ENCODE measurements at regions not wholly inside any gene's neighbourhood (a gene's known extent, or its start where the extent isn't known, plus 50 kb on each side); places are given as distances from the start of the nearest gene placed in this dataset.

DNA sequence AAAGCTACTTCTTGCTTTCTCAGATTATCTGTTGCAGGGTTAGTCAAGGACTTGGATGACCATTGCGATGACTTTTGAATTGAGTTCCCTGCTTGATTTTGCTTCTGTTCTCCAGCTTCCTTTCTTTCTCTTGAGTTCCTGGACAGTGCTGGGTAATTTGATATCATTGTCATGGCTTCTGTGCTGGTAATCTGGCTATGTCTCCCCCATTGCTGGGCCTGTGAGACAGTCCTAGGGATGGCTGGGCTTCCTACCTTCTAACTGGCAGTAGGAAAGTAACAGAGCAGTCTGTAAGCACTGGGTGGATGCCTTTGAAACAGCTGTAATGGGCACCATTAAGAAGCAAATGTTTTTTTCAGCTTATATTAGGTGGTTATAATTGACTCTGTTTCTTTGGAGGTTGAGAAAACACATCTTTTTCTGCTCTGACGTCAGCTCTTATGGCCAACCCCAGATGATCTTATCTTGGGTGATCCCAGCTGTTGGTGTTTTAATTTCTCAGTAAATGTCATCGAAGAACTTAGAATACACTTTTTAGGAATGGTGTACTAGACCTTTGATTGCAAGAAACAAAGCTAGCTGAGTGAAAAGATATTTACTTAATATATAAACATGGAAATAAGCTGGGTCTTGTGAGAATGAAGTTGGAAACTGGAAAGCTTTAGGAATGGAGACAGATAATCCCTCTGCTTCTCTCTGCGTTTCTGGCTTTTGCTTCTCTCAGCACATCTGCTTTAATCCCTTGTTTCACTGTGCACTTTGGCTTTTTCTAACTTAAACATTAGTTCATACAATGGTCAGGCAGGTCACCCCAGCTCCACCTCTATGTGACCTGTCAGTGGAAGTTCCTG, 195.0 kb upstream of the MAN1A1 start:
- H3K9me3 Mint-ChIP-seq: no peaks in the 10 kb centered on the region
- peaks cover 29% of the 10 kb centered on the region for H3K27me3 Mint-ChIP-seq (ENCODE audit: low read depth)
- H3K4me3 Mint-ChIP-seq: no peak overlapping the region
- no peak for DNase-seq (ENCODE audit: low spot score)
- H3K4me1 Mint-ChIP-seq (ENCODE audit: low read depth): no peaks in the 10 kb centered on the region
- no peaks in the 10 kb centered on the region for H3K36me3 Mint-ChIP-seq (ENCODE audit: low read depth)
- no peak overlapping the region for H3K27ac Mint-ChIP-seq

DNA sequence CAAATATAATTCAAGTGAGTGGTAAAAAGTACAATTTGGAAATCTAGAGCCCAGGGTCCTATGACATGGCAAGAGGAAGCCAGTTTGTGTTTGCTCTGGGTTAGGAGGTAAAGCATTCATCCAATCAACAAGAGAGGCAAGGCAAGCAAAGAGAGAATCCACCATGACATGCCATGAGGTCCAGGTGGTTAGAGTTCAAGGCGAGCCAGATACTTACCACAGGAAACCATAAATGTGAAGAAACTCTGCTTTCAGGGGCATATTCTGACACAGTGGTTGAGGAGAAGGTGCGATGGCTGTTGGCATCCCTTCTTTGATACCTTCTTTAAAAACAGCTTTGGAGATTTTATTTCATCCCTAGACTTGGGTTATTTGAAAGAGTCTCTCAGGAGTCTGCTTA, 193.8 kb upstream of the MAN1A1 start:
- H3K36me3 Mint-ChIP-seq (ENCODE audit: low read depth): no peaks in the 10 kb centered on the region
- DNase-seq (ENCODE audit: low spot score): no peak
- no peaks in the 10 kb centered on the region for H3K9me3 Mint-ChIP-seq
- H3K27ac Mint-ChIP-seq: no peak overlapping the region
- H3K27me3 Mint-ChIP-seq (ENCODE audit: low read depth): peaks cover 30% of the 10 kb centered on the region
- no peaks in the 10 kb centered on the region for H3K4me1 Mint-ChIP-seq (ENCODE audit: low read depth)
- no peak overlapping the region for H3K4me3 Mint-ChIP-seq

DNA sequence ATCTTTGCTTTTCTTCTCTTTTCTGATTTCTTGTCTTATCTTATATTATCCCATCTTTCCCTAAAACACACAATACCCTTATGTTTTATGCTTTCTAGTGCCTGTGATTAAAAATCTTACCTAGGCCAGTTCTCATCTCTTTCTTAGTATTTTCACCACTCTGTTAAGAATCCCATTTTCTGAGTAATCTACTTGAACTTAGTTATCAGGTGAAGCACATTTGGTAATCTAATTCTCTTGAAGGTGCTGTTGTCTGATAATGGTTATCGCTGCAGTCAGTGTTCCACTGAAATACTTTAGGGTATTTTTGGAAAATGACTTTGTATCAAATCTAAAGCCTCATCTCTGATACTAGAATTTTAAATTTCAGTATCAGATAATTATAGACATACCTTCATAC, 192.5 kb upstream of the MAN1A1 start:
- Mint-ChIP-seq H3K4me1 (ENCODE audit: low read depth) (no peaks in the 10 kb centered on the region), H3K27me3 (ENCODE audit: low read depth) (peaks cover 30% of the 10 kb centered on the region), H3K36me3 (ENCODE audit: low read depth) (no peaks in the 10 kb centered on the region), H3K4me3 (no peak overlapping the region), H3K27ac (no peak overlapping the region), H3K9me3 (no peaks in the 10 kb centered on the region)
- DNase-seq (ENCODE audit: low spot score): no peak

DNA sequence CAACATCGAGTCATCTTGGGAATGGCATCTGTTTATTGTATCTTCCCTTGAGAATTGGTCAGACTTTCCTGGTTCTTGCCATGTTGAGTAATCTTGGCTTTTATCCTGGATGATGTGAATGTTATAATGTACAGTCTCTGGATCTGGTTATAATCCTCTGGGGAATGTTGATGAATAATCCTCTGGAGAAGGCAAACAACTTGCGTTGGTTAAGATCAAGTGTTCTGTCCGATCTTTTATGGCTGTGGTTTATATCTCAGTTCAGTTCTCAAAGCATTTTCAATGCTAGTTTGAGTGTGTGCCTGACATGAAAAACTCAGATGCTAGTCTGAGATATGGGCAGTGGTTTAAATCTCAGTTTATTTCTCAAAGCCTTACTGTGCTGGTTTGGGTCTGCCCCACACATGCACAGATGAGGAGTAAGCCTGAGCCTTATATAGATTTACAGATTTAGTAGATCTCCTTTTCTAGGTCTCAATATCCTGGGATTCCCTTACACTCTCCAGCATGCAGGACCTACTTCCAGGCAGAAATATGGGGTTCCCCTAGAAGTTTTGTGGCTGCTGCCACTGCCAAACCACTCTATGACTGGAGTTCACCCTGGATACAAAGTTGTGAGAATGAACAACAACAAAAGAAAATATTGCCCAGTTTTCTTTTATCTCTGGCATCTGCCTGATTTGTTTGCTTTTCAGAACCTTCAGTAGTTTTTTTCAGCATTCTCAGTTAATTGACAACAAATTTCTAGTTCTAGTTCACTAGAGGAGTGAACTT, 191.8 kb upstream of the MAN1A1 start:
- Mint-ChIP-seq H3K27me3 (ENCODE audit: low read depth) (peaks cover 33% of the 10 kb centered on the region), H3K9me3 (no peaks in the 10 kb centered on the region), H3K36me3 (ENCODE audit: low read depth) (no peaks in the 10 kb centered on the region), H3K4me3 (no peak overlapping the region), H3K27ac (no peak overlapping the region), H3K4me1 (ENCODE audit: low read depth) (no peaks in the 10 kb centered on the region)
- no peak for DNase-seq (ENCODE audit: low spot score)

DNA sequence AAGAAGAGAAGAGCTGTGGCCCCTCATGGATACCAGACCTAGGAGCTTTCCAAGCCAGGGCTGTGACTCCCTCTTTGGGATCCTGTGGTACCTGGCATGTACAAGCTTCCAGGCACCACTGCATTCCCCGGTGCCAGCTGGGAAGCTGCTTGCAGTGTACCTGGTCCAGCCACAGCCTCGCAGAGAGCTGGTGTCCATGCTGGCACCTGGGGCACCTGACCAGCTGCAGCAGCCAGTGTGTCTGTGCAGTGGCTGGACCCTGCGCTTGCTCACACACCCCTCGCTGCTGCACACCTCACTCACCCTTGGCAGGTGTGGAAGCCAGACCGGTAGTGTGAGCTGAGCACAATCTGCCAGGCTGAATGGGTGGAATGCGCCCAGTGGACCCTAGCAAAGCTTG, 190.9 kb upstream of the MAN1A1 start:
- no peaks in the 10 kb centered on the region for H3K9me3 Mint-ChIP-seq
- no peak for DNase-seq (ENCODE audit: low spot score)
- no peaks in the 10 kb centered on the region for H3K36me3 Mint-ChIP-seq (ENCODE audit: low read depth)
- no peak overlapping the region for H3K27ac Mint-ChIP-seq
- no peaks in the 10 kb centered on the region for H3K4me1 Mint-ChIP-seq (ENCODE audit: low read depth)
- H3K4me3 Mint-ChIP-seq: no peak overlapping the region
- H3K27me3 Mint-ChIP-seq (ENCODE audit: low read depth): peaks cover 33% of the 10 kb centered on the region

DNA sequence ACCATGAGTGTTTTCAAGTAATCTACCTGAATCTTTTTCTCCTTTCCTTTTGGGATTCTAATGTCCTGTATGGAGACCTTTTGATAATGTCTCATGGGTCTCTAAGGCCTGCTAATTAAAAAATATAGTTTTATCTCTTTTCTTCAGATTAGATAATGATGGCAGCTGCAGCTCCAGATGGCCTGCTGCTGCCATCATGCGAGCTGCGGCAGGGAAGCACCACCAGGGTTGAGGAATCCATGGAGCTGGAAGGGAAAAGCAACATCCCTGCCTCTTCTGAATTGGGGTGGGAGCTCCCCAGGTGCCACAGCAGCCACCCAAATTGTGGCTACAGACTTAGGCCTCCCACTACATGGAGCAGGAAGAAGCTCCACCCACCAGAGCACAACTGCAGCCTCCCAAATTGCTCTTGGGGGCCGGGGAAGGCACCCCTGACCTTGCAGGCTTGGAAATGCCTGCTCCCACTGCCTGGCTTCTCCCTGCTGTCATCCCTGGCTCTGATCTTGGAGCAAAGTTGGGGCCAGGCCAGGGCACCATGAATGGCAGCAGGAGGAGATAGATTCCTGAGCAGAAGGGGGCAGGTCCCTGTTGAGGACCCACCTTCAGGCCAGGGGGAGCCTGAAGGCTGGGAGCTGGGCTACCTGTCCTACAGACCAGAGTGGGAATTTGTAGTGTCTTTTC, 189.6 kb upstream of the MAN1A1 start:
- H3K4me1 Mint-ChIP-seq (ENCODE audit: low read depth): no peaks in the 10 kb centered on the region
- no peak for DNase-seq (ENCODE audit: low spot score)
- no peak overlapping the region for H3K27ac Mint-ChIP-seq
- H3K9me3 Mint-ChIP-seq: no peaks in the 10 kb centered on the region
- no peaks in the 10 kb centered on the region for H3K36me3 Mint-ChIP-seq (ENCODE audit: low read depth)
- peaks cover 33% of the 10 kb centered on the region for H3K27me3 Mint-ChIP-seq (ENCODE audit: low read depth)
- H3K4me3 Mint-ChIP-seq: no peak overlapping the region

DNA sequence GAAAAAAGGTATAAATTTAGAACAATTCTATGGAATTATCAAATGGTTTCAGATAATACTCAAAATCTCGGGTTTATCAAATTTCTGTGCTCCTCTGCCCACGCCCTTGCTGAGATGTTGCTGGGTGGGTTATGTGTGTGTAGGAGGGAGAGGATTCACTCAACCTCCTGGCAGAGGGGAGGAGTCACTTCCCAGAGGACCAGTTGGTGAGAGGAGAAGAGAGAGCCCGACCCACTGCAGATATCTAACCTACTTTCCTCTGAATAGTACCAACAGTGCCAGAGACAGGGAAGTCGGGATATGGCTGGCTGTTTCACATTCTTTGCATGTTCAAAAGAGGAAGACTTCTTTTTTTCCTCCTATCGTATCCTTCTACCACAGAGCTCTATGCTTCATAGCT, 187.1 kb upstream of the MAN1A1 start:
- Mint-ChIP-seq H3K9me3 (no peaks in the 10 kb centered on the region), H3K4me1 (ENCODE audit: low read depth) (peaks cover 11% of the 10 kb centered on the region), H3K4me3 (no peak overlapping the region), H3K27me3 (ENCODE audit: low read depth) (peaks cover 17% of the 10 kb centered on the region), H3K36me3 (ENCODE audit: low read depth) (no peaks in the 10 kb centered on the region), H3K27ac (no peak overlapping the region)
- no peak for DNase-seq (ENCODE audit: low spot score)

DNA sequence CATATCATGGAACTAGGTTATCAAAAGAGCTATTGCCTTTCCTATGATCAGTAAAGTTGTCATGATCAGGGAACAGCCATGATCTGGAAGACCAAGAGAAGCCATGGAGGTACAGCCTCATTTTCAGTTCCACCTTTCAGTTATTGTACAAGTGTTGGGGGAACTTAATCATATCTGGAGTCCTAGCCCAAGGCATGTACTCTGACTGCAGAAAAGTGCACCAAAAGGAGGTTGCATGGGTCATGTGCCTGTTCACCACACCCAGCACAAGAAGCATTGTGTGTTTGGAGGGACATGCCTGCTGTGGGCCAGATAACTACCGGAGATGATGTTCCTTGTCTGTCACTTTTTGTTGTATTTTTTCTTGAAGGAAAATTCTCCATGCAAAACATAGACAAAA, 185.8 kb upstream of the MAN1A1 start:
- no peak for DNase-seq (ENCODE audit: low spot score)
- no peak overlapping the region for H3K27ac Mint-ChIP-seq
- H3K27me3 Mint-ChIP-seq (ENCODE audit: low read depth): peaks cover 11% of the 10 kb centered on the region
- H3K4me3 Mint-ChIP-seq: no peak overlapping the region
- no peaks in the 10 kb centered on the region for H3K36me3 Mint-ChIP-seq (ENCODE audit: low read depth)
- no peaks in the 10 kb centered on the region for H3K9me3 Mint-ChIP-seq
- H3K4me1 Mint-ChIP-seq (ENCODE audit: low read depth): peaks cover 11% of the 10 kb centered on the region

DNA sequence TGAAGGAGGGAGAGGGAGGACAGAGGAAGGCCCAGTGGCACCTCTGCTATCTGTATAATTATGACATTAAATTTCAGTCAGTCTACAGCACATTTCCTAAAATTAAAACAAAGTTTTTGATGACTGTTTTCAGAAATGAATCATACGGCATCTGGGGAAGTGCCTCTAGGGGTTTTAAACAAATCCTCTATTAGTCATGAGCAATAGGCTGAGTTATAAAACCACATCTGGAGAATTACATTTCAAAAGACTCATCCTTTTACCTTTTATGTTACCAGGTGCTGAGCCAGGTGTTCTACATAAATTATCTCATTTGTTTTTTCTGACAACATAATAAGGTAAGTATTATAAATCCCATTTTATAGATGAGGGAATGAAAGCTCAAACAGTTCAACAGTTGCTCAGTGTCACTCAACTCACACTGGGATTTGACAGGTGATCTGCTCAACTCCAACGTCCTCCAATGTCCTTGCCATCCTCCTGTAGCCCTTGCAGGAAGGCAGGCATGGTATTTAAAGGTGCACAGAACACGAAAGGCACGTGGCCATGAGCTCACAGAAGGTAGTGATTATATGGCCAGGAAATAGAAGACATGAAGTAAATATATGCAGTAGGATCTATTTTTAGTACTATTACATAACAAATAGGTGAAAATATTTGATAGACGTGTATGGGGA, 184.2 kb upstream of the MAN1A1 start:
- no peaks in the 10 kb centered on the region for H3K9me3 Mint-ChIP-seq
- no peaks in the 10 kb centered on the region for H3K36me3 Mint-ChIP-seq (ENCODE audit: low read depth)
- H3K4me3 Mint-ChIP-seq: no peak overlapping the region
- no peak for DNase-seq (ENCODE audit: low spot score)
- H3K4me1 Mint-ChIP-seq (ENCODE audit: low read depth): peaks cover 11% of the 10 kb centered on the region
- H3K27ac Mint-ChIP-seq: no peak overlapping the region
- peaks cover 15% of the 10 kb centered on the region for H3K27me3 Mint-ChIP-seq (ENCODE audit: low read depth)

DNA sequence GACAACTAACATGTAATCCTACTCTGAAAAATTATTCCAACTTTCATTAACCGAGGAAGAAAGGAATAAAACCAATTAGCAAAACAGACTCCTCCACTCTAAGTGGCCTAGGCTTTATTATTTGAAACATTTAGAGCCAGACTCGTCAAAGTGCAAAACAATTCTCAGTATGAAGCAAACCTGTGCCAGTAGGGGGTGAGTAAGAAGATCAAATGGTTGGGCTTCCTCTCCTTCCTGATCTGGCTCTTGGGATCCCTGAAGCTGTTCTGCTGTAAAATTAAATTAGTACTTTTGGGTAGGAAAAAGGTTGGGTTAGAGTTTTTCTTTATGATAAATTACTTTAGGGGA, 177.6 kb upstream of the MAN1A1 start:
- H3K36me3 Mint-ChIP-seq (ENCODE audit: low read depth): no peaks in the 10 kb centered on the region
- peaks cover 33% of the 10 kb centered on the region for H3K27me3 Mint-ChIP-seq (ENCODE audit: low read depth)
- no peak overlapping the region for H3K4me3 Mint-ChIP-seq
- H3K9me3 Mint-ChIP-seq: no peaks in the 10 kb centered on the region
- no peak for DNase-seq (ENCODE audit: low spot score)
- no peaks in the 10 kb centered on the region for H3K4me1 Mint-ChIP-seq (ENCODE audit: low read depth)
- no peak overlapping the region for H3K27ac Mint-ChIP-seq

DNA sequence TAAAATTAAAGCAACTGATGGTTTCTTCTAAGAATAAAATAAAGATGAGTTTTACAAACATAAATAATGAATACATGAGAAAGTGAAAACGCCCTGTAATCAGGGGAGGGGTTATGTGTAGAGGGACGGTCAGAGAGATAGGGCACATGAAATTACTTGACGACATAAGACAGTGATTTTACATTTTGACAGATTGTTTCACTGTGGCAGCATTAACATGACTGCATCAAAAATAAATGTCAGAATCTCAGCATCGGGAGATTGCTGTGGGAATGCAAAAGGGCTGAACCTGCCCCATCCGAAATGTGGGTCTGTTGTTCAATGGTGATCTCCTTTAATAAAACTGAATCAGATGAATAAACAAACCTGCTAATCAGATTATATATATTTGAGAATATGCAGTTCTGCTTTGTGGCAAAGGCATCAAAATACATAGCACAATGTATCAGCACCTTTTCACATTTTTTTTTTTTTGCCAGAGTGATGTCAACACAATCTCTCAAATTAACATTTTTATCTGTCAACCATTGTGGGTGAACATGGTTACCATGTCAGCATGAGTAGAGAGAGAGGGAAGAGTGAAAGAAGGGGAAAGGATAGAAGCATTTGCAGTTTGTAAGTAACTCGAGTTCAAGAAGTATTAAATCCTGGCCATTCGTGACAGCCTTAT, 177.1 kb upstream of the MAN1A1 start:
- no peak for DNase-seq (ENCODE audit: low spot score)
- H3K4me3 Mint-ChIP-seq: no peak overlapping the region
- H3K4me1 Mint-ChIP-seq (ENCODE audit: low read depth): no peaks in the 10 kb centered on the region
- no peaks in the 10 kb centered on the region for H3K9me3 Mint-ChIP-seq
- no peak overlapping the region for H3K27ac Mint-ChIP-seq
- no peaks in the 10 kb centered on the region for H3K36me3 Mint-ChIP-seq (ENCODE audit: low read depth)
- H3K27me3 Mint-ChIP-seq (ENCODE audit: low read depth): peaks cover 36% of the 10 kb centered on the region

DNA sequence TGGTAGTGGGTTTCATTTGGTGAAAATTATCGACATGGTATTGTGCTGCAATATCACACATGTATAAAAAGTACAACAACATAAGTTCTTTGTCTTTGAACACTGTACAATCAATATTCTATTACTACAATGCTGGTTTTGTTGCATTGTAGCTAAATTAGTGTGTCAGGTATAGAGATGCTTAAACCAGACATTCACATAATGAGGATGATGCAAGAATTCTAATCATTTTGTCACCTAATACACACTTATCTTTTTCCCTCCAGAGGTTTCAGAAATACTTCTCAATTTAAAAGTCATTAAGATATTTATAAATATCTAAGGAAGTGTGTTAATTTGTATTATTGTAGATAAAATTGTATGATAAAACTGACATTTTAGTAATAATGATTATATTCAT, 174.8 kb upstream of the MAN1A1 start:
- H3K4me3 Mint-ChIP-seq: no peak overlapping the region
- H3K27me3 Mint-ChIP-seq (ENCODE audit: low read depth): peaks cover 38% of the 10 kb centered on the region
- no peak overlapping the region for H3K27ac Mint-ChIP-seq
- no peaks in the 10 kb centered on the region for H3K36me3 Mint-ChIP-seq (ENCODE audit: low read depth)
- H3K9me3 Mint-ChIP-seq: no peaks in the 10 kb centered on the region
- H3K4me1 Mint-ChIP-seq (ENCODE audit: low read depth): no peaks in the 10 kb centered on the region
- DNase-seq (ENCODE audit: low spot score): no peak

DNA sequence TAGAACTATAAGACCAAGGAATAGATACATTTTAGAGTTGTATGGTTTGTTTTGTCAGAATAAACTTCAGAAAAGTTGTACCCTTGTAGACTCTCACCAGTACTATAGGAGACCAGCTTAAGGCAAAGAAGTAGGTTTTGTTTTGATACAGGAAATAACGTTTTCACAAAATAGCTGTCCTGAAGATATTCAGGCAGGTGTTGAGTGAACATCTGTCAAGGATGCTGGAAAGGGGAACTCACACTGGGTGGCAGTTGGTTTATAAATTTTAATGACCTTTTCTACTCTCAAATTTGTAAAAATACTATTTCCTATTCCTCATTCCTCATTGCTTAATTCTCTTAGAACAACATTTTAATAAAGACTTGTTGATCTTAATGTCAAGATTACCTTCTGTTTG, 174.0 kb upstream of the MAN1A1 start:
- H3K4me3 Mint-ChIP-seq: no peak overlapping the region
- H3K9me3 Mint-ChIP-seq: no peaks in the 10 kb centered on the region
- no peak overlapping the region for H3K27ac Mint-ChIP-seq
- no peak for DNase-seq (ENCODE audit: low spot score)
- no peaks in the 10 kb centered on the region for H3K4me1 Mint-ChIP-seq (ENCODE audit: low read depth)
- H3K27me3 Mint-ChIP-seq (ENCODE audit: low read depth): peaks cover 39% of the 10 kb centered on the region
- H3K36me3 Mint-ChIP-seq (ENCODE audit: low read depth): no peaks in the 10 kb centered on the region
